GM12875 (cell line): ENCODE measurements at regions not wholly inside any gene's neighbourhood (a gene's known extent, or its start where the extent isn't known, plus 50 kb on each side); places are given as distances from the start of the nearest gene placed in this dataset.

Experiments
- H3K4me3 ChIP-seq: one replicate; pipeline ENCODE4 v1.5.1; 2011; ENCODE audit warnings: low read depth, low read length, control low read depth
- TF ChIP-seq, protein P1 (sequence below): IDR thresholded peaks from 2 replicates; pipeline ENCODE4 v1.5.1; 2011; ENCODE audit warnings: low read depth, mild to moderate bottlenecking, control low read depth, inconsistent platforms, low read length, moderate library complexity, borderline replicate concordance; ENCODE audit not compliant: insufficient read depth

DNA sequence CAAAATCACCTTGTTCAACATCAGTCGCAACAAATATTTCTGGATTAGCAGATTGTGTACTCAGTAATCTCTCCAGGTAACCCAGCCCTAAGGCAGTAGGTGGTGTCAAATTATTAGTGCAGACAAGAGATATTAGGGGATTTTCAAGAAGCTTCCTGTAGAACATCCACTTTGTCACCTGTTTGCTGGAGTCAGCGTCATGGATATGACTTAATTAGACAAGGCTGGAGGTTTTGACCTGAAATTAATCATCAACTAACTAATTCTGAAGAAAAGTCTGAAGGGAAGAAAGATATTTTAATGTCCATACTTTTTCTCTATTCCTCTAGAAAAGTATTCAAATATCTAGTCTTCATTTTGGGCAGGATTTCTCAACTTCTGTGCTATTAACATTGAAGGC is 91.4 kb upstream of the CCDC112 start:
- H3K4me3 ChIP-seq, result no peak overlapping the region
- TF ChIP-seq, protein P1, sequence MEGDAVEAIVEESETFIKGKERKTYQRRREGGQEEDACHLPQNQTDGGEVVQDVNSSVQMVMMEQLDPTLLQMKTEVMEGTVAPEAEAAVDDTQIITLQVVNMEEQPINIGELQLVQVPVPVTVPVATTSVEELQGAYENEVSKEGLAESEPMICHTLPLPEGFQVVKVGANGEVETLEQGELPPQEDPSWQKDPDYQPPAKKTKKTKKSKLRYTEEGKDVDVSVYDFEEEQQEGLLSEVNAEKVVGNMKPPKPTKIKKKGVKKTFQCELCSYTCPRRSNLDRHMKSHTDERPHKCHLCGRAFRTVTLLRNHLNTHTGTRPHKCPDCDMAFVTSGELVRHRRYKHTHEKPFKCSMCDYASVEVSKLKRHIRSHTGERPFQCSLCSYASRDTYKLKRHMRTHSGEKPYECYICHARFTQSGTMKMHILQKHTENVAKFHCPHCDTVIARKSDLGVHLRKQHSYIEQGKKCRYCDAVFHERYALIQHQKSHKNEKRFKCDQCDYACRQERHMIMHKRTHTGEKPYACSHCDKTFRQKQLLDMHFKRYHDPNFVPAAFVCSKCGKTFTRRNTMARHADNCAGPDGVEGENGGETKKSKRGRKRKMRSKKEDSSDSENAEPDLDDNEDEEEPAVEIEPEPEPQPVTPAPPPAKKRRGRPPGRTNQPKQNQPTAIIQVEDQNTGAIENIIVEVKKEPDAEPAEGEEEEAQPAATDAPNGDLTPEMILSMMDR, result no peak

DNA sequence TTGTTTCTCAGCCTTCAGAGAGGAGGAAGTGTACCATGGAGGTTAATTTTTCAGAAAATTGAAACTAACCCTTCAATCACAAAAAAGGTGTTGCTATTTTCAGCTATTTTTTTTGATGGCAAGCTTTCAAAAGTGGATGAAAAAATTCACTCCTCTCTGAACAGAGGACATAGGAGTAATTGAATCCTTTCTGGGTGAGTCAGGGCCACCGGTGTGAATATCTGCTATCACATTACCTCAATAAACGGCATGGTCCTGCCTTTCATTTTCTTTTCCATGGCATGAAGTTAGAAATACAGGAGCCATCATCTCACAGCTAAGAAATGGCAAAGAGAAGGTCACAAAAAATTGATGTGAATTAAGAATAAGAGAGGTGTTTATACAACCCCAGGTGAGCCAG is 90.2 kb upstream of the CCDC112 start:
- H3K4me3 ChIP-seq, result no peak overlapping the region
- TF ChIP-seq, protein P1, result no peak

DNA sequence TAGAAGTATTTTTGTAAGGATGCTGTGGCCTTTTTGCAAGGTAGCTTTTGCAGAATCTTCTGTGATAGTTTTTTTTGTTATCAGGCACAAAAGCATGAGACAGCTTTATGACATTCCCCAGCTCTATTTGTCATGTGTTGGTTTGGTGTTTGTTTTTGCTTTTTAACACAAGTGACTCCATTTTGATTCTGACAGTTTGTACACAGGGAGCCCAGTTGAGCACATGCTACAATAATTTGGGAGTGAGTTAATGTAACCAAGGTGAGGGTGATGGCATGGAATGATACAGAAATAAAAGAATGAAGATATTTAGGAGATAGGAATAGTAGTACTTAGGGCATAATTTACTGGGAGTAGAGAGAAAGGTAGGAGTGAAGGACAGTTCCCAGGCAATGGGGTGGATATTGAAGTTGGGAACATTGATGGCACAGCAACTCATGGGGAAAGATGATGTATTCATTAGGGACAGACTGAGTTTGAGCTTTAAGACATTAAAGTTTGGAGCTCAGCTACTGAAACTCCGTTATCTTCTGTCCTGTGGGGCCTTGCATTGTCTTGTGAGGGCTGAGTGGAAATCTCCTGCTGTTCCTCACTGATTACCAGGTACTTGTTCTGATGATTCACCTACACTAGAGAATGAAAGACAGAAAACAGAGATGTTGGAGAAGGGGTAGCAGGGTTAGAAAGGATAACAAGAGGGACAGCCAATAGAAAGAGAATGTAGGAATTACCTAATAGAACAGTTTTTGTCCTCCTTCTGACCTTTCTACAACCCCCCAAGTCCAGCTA is 88.3 kb upstream of the CCDC112 start:
- no peak overlapping the region for H3K4me3 ChIP-seq
- TF ChIP-seq, protein P1, result no peak

DNA sequence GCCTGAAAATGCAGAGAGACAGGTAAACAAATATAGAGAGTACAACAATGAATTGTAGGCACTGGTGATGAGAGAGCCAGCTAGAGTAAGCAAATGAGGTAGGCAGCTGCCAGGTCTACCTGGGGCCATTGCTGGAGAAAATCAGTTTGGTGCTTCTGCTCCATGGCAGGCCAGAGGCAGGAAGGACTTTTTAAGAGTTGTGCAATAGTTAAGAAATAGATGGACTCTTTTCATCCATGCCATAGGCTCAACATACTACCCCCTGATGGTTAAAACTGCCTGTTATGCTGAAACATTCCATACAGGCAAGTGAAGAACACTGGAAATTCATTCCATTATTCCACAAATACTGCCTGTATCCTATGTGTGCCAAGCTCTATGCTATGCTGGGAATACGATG is 86.5 kb upstream of the CCDC112 start:
- TF ChIP-seq, protein P1, result no peak
- H3K4me3 ChIP-seq, result no peak overlapping the region

DNA sequence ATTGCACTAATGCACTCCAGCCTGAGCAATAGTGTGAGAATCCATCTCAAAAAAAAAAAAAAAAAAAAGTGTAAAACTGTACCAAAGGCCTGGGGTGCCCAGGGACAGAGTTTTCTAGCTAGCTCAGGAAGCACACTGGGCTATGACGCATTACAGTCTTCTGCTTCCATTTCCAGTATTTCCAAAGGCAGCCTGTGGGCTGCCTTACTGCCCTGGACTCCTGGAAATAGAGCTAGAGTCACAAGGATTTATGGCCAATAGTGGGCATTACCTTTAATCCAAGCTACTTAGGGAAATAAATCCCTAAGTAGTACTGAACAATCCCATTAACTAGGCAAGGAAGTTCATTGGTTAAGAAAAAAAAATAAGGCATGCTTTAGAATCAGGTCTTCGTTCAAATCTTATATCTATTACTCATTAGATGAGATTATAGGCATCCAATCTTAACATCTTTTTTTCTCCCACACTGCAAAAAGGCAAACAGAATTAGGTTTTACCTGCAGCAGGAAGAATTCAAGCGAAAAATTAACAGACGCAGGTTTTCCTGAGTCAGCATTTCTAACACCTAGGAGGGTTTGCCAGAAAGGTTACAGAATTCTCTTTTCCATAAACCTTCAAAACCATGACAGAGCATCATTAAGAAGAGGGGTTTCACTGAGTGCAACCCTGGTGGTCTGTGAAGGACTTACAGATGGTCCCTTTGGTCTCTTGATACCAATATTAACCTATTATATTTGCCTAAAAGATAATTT is 85.6 kb upstream of the CCDC112 start:
- no peak overlapping the region for H3K4me3 ChIP-seq
- TF ChIP-seq, protein P1, result no peak

DNA sequence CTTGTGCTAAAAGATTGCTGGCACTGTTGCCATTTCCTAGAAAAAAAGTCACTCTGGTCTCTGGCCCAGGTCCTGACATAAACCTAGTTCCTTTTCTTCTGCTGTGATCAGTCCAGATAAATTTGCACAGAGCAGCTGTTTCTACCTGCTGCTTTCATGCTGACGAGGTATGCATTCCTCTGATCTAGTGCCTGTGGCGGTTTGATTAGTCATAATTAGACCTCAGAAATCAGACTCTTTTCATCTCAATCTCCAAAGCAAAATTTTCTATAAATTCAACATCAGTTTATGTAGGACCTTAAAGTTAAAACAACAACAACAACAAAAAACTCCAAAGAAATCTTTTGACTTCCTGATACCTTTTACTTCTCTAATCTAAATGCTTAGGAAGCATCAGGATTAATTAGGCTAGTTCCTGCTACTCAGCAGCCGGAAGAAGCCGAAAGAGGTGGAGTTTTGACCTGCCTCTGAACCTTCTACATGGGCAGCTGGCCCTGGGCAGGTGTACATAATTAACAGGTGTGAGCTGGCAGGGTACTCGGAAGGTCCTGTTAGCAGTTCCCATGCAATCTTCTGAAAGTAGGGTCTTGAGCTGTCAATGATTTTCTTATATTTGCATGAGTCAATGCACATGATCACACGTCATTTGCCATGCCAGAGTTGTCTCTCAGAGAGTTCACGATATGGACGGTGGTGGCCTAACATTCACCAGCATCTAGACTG is 83.3 kb upstream of the CCDC112 start:
- TF ChIP-seq, protein P1, result no peak
- no peak overlapping the region for H3K4me3 ChIP-seq

DNA sequence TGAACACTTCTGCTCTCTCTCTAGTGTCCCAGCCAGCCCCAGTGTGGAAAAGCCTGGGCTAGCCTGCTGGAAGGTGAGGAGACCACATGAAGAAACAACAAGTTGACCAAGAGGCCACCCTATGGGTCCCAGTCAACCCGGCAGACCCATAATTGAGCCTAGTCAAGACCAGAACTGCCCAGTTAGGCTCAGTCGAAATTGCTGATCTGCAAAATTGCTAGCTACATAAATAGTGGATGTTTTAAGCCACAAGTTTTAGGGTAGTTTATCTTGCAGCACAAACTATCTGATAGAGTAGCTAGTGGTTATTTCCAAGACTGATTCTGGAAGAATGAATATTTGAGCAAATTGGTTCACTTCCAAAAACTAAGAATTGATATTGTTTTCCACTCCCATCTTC is 82.3 kb upstream of the CCDC112 start:
- TF ChIP-seq, protein P1, result no peak
- no peak overlapping the region for H3K4me3 ChIP-seq
